Kidney (tissue), 13 donors: ENCODE measurements at regions not wholly inside any gene's neighbourhood (a gene's known extent, or its start where the extent isn't known, plus 50 kb on each side); places are given as distances from the start of the nearest gene placed in this dataset.
"Not testable (repeated sequence)": the region's sequence is repeated elsewhere in the genome, so short reads cannot be mapped to it uniquely, and the experiment has no call there.

Experiments
- DNase-seq, 5 donors: peaks; one replicate each; pipeline ENCODE4 v3.0.0-alpha.2; 2013 to 2020
- FAIRE-seq: peaks from 2 replicates; lab custom pipeline; 2012; peaks lifted over from hg19 to GRCh38; lab: Jason Lieb, UNC
- H3K27ac ChIP-seq, 2 donors: one replicate each; pipeline ENCODE4 v1.7.0; 2013; ENCODE audit warnings: low read depth in 2 of 2, low read length in 2 of 2, inconsistent platforms in 1 of 2
- H3K27me3 ChIP-seq: one replicate; pipeline ENCODE4 v1.7.1; 2013; ENCODE audit warnings: low read length, inconsistent platforms; ENCODE audit not compliant: control insufficient read depth, insufficient read depth
- H3K36me3 ChIP-seq, 3 donors: one replicate each; pipeline versions ENCODE4 v1.7.0 to v1.7.1; 2013; ENCODE audit warnings: low read length in 3 of 3, control low read depth in 1 of 3, inconsistent platforms in 1 of 3; ENCODE audit not compliant: insufficient read depth in 3 of 3, control insufficient read depth in 2 of 3
- H3K4me1 ChIP-seq, 3 donors: one replicate each; pipeline versions ENCODE4 v1.7.0 to v1.7.1; 2013; ENCODE audit warnings: low read length in 3 of 3, inconsistent platforms in 1 of 3, low read depth in 1 of 3; ENCODE audit not compliant: control insufficient read depth in 2 of 3, insufficient read depth in 2 of 3
- H3K4me3 ChIP-seq, 3 donors: one replicate each; pipeline versions ENCODE4 v1.7.0 to v1.8.1; 2013; ENCODE audit warnings: low read length in 3 of 3, control low read depth in 1 of 3, inconsistent platforms in 1 of 3
- H3K9ac ChIP-seq, 3 donors: one replicate each; pipeline versions ENCODE4 v1.7.0 to v1.7.1; 2013; ENCODE audit warnings: low read length in 3 of 3, control low read depth in 1 of 3, inconsistent platforms in 1 of 3
- H3K9me3 ChIP-seq, 3 donors: one replicate each; pipeline versions ENCODE4 v1.7.0 to v1.7.1; 2013; ENCODE audit warnings: low read length in 3 of 3, control low read depth in 1 of 3, inconsistent platforms in 1 of 3; ENCODE audit not compliant: control insufficient read depth in 2 of 3, insufficient read depth in 1 of 3
- intact Hi-C: fragments of 100-400 bp; cut with DNase I; formaldehyde crosslinking; loops from one replicate; pipeline ENCODE4 v1.11.1; 2022
- TF ChIP-seq, protein P1 (sequence below): IDR thresholded peaks from 3 replicates; pipeline ENCODE4 v1.5.1; 2012; ENCODE audit warnings: mild to moderate bottlenecking, moderate library complexity, borderline replicate concordance; ENCODE audit not compliant: insufficient read depth; ENCODE audit errors: extremely low read depth
- donor health status: control.
- donor health status: control.
- donor health status: control.
- donor health status: control.
- donor health status: control.
- donor health status: DM: yes; HTN: yes; CAD: no.
- donor health status: Normal renal cell carcinoma (clear cell type).

DNA sequence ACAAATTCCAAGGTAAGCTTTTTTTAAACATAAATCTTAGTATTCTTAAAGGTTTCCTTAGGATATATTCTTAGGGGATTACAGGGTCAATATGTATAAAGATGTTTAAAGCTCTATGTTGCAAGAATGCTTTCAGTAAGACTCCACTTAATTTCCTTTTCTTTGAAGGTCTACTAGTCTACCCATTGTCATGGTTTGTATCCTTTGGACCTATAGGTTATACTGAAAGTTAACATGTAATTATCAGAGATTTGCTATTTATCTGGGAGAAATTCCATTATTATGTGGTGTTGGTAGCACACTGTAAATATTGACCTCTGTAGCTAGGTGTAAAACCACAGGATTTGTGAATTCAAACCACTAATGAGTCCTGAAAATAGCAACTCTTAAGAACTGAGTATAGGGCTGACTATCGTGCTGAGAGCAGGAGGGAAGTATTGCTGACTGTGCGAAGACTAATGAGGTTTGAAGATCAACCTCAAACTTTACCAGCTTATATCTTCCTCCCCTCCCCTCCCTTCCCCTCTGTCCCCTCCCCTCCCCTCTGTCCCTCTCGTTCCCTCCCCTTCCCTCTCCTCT is 85.6 kb downstream of the GADD45G start:
- H3K4me3 ChIP-seq: no peak overlapping the region
- no peak overlapping the region for H3K27ac ChIP-seq
- TF ChIP-seq, protein P1, sequence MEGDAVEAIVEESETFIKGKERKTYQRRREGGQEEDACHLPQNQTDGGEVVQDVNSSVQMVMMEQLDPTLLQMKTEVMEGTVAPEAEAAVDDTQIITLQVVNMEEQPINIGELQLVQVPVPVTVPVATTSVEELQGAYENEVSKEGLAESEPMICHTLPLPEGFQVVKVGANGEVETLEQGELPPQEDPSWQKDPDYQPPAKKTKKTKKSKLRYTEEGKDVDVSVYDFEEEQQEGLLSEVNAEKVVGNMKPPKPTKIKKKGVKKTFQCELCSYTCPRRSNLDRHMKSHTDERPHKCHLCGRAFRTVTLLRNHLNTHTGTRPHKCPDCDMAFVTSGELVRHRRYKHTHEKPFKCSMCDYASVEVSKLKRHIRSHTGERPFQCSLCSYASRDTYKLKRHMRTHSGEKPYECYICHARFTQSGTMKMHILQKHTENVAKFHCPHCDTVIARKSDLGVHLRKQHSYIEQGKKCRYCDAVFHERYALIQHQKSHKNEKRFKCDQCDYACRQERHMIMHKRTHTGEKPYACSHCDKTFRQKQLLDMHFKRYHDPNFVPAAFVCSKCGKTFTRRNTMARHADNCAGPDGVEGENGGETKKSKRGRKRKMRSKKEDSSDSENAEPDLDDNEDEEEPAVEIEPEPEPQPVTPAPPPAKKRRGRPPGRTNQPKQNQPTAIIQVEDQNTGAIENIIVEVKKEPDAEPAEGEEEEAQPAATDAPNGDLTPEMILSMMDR: no peak
- DNase-seq: no peak
- intact Hi-C loops: no loop called here
- FAIRE-seq: no peak
- no peak overlapping the region for H3K9ac ChIP-seq
- H3K9me3 ChIP-seq: no peaks in the 10 kb centered on the region
- no peaks in the 10 kb centered on the region for H3K27me3 ChIP-seq
- H3K4me1 ChIP-seq: peaks cover 0 to 8% (median 6%) of the 10 kb centered on the region in 3 donors
- H3K36me3 ChIP-seq: no peaks in the 10 kb centered on the region

DNA sequence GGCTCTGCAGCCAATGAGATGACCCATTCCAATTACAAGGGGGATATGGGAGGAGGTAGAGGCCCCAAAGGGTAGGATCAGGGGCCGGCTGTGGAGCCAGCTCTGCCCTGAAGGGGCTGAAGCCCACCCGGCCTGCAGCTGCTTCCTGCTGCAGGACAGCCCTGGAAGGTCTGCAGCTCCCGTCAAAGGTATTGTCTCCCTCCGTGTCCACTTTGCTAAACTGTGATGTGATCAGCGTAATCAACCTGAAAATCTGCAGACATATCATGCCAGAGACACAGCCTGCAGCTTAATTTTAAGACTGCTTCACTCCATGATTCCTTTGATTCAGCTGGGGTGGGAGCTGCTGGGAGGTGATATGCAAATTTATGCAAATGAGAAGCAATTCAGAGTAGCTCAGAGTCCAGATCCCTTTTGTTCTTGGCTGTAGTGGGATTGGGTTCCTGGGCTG is 90.7 kb downstream of the GADD45G start:
- Histone ChIP-seq H3K9me3 (no peaks in the 10 kb centered on the region), H3K27ac (no peak overlapping the region), H3K9ac (no peak overlapping the region), H3K27me3 (no peaks in the 10 kb centered on the region), H3K4me3 (no peak overlapping the region), H3K4me1 (peaks cover 0 to 6% (median 0%) of the 10 kb centered on the region in 3 donors), H3K36me3 (no peaks in the 10 kb centered on the region)
- DNase-seq: no peak
- FAIRE-seq: no peak
- TF ChIP-seq, protein P1: no peak
- intact Hi-C loops: no loop called here

- intact Hi-C loops, FAIRE-seq, H3K9ac ChIP-seq: not testable (repeated sequence)
Measured at GRCh38 chr9:89695979-89696378, 91.2 kb downstream of the GADD45G start.

GRCh38 chr9:89696780-89697179 is 92.0 kb downstream of the GADD45G start:
- Histone ChIP-seq H3K27ac (no peak overlapping the region), H3K4me1 (peaks cover 0 to 5% (median 0%) of the 10 kb centered on the region in 3 donors), H3K9me3 (no peaks in the 10 kb centered on the region), H3K9ac (no peak overlapping the region), H3K36me3 (no peaks in the 10 kb centered on the region), H3K4me3 (no peak overlapping the region), H3K27me3 (no peaks in the 10 kb centered on the region)
- no peak for DNase-seq
- TF ChIP-seq, protein P1: no peak
- FAIRE-seq: no peak
- intact Hi-C loops: no loop called here

More at GRCh38 chr9:89695979-89696378, 91.2 kb downstream of the GADD45G start:
- not testable (repeated sequence) for DNase-seq, H3K4me1 ChIP-seq, H3K36me3 ChIP-seq, H3K9me3 ChIP-seq, H3K27me3 ChIP-seq, H3K27ac ChIP-seq, H3K4me3 ChIP-seq
